H9 (cell line): ENCODE measurements at regions not wholly inside any gene's neighbourhood (a gene's known extent, or its start where the extent isn't known, plus 50 kb on each side); places are given as distances from the start of the nearest gene placed in this dataset.

ENCODE experiments used
- DNase-seq: peaks from one replicate; pipeline ENCODE4 v3.0.0-alpha.2; 2017
- H2AFZ ChIP-seq: one replicate; pipeline ENCODE4 v1.6.1; 2013; ENCODE audit warnings: mild to moderate bottlenecking, low read length, control low read depth, moderate library complexity
- H2AK5ac ChIP-seq: 2 replicates; pipeline ENCODE4 v1.6.1; 2013; ENCODE audit warnings: low read length, control low read depth, mixed read lengths; ENCODE audit not compliant: insufficient read length
- H2BK120ac ChIP-seq: one replicate; pipeline ENCODE4 v1.6.1; 2013; ENCODE audit warnings: low read depth, mild to moderate bottlenecking, low read length, control low read depth, inconsistent platforms; ENCODE audit not compliant: poor library complexity, severe bottlenecking
- H2BK12ac ChIP-seq: 2 replicates; pipeline ENCODE4 v1.6.1; 2013; ENCODE audit warnings: low read length, control low read depth, mixed read lengths, low read depth; ENCODE audit not compliant: insufficient read length
- H2BK15ac ChIP-seq: 2 replicates; pipeline ENCODE4 v1.6.1; 2013; ENCODE audit warnings: low read depth, low read length, control low read depth
- H2BK20ac ChIP-seq: one replicate; pipeline ENCODE4 v1.6.1; 2013; ENCODE audit warnings: low read depth, mild to moderate bottlenecking, low read length, control low read depth, inconsistent platforms; ENCODE audit not compliant: poor library complexity, severe bottlenecking
- H2BK5ac ChIP-seq: 2 replicates; pipeline ENCODE4 v1.6.1; 2013; ENCODE audit warnings: low read length, control low read depth, mixed read lengths; ENCODE audit not compliant: insufficient read length
- H3K14ac ChIP-seq: 2 replicates; pipeline ENCODE4 v1.6.1; 2013; ENCODE audit warnings: low read length, control low read depth; ENCODE audit not compliant: insufficient read depth
- H3K18ac ChIP-seq: 2 replicates; pipeline ENCODE4 v1.6.1; 2013; ENCODE audit warnings: low read depth, mild to moderate bottlenecking, mixed read lengths, low read length, control low read depth; ENCODE audit not compliant: insufficient read length
- H3K23ac ChIP-seq: 2 replicates; pipeline ENCODE4 v1.6.1; 2013; ENCODE audit warnings: low read length, control low read depth, mixed read lengths, low read depth; ENCODE audit not compliant: insufficient read length
- H3K23me2 ChIP-seq: 2 replicates; pipeline ENCODE4 v1.6.1; 2013; ENCODE audit warnings: low read depth, mild to moderate bottlenecking, mixed read lengths, low read length, control low read depth; ENCODE audit not compliant: insufficient read length, poor library complexity, severe bottlenecking
- H3K27ac ChIP-seq: 2 replicates; pipeline ENCODE4 v1.5.1; 2013; ENCODE audit warnings: low read length, control low read depth, mixed read lengths, low read depth; ENCODE audit not compliant: insufficient read length
- H3K27me3 ChIP-seq: 2 replicates; pipeline ENCODE4 v1.6.1; 2013; ENCODE audit warnings: low read length, control low read depth, inconsistent platforms; ENCODE audit not compliant: insufficient read depth
- H3K4ac ChIP-seq: 2 replicates; pipeline ENCODE4 v1.6.1; 2013; ENCODE audit warnings: low read depth, mild to moderate bottlenecking, control low read depth, inconsistent platforms, low read length, moderate library complexity
- H3K4me1 ChIP-seq: 2 replicates; pipeline ENCODE4 v1.6.1; 2013; ENCODE audit warnings: low read length, control low read depth, inconsistent platforms; ENCODE audit not compliant: insufficient read depth
- H3K4me2 ChIP-seq: 2 replicates; pipeline ENCODE4 v1.6.1; 2013; ENCODE audit warnings: low read length, control low read depth, mixed read lengths; ENCODE audit not compliant: insufficient read length, insufficient read depth
- H3K56ac ChIP-seq: 2 replicates; pipeline ENCODE4 v1.6.1; 2013; ENCODE audit warnings: low read depth, mild to moderate bottlenecking, mixed read lengths, low read length, control low read depth; ENCODE audit not compliant: insufficient read length
- H3K79me1 ChIP-seq: 2 replicates; pipeline ENCODE4 v1.6.1; 2013; ENCODE audit warnings: low read depth, mild to moderate bottlenecking, moderate library complexity, low read length, control low read depth, inconsistent platforms; ENCODE audit not compliant: insufficient read depth, poor library complexity, severe bottlenecking
- H3K79me2 ChIP-seq: 2 replicates; pipeline ENCODE4 v1.6.1; 2013; ENCODE audit warnings: low read length, control low read depth, inconsistent platforms; ENCODE audit not compliant: insufficient read depth
- H3K9ac ChIP-seq: 2 replicates; pipeline ENCODE4 v1.6.1; 2013; ENCODE audit warnings: low read length, control low read depth, mixed read lengths; ENCODE audit not compliant: insufficient read length; ENCODE audit errors: extremely low read depth
- H3K9me3 ChIP-seq: one replicate; pipeline ENCODE4 v1.6.1; 2013; ENCODE audit warnings: low read depth, low read length, inconsistent platforms; ENCODE audit not compliant: control insufficient read depth
- H3T11ph ChIP-seq: one replicate; pipeline ENCODE4 v1.6.1; 2013; ENCODE audit warnings: mild to moderate bottlenecking, low read length, control low read depth, inconsistent platforms
- H4K20me1 ChIP-seq: one replicate; pipeline ENCODE4 v1.6.1; 2013; ENCODE audit not compliant: control insufficient read depth, insufficient read length, insufficient read depth
- H4K5ac ChIP-seq: 2 replicates; pipeline ENCODE4 v1.6.1; 2013; ENCODE audit warnings: low read depth, mild to moderate bottlenecking, mixed read lengths, low read length, control low read depth; ENCODE audit not compliant: insufficient read length
- H4K8ac ChIP-seq: replicated peaks from 2 replicates; pipeline ENCODE4 v1.6.1; 2013; ENCODE audit warnings: low read length, control low read depth, mixed read lengths, low read depth; ENCODE audit not compliant: insufficient read length
- H4K91ac ChIP-seq: 2 replicates; pipeline ENCODE4 v1.6.1; 2013; ENCODE audit warnings: low read depth, mild to moderate bottlenecking, moderate library complexity, mixed read lengths, low read length, control low read depth; ENCODE audit not compliant: insufficient read length
- H3K27ac Mint-ChIP-seq, 3 experiments: 2 replicates in 2 of 3; 3 replicates in 1 of 3; pipeline ENCODE4 v1.8.0; 2020 to 2021; ENCODE audit warnings: mixed read lengths in 3 of 3, mild to moderate bottlenecking in 1 of 3, moderate library complexity in 1 of 3
- H3K27me3 Mint-ChIP-seq: 2 replicates; pipeline ENCODE4 v1.8.0; 2021; ENCODE audit warnings: low read depth, mild to moderate bottlenecking, moderate library complexity, mixed read lengths
- H3K36me3 Mint-ChIP-seq, 3 experiments: 2 replicates in 2 of 3; 3 replicates in 1 of 3; pipeline ENCODE4 v1.8.0; 2020 to 2021; ENCODE audit warnings: low read depth in 3 of 3, mixed read lengths in 3 of 3; ENCODE audit not compliant: insufficient read depth in 1 of 3
- H3K4me1 Mint-ChIP-seq, 2 experiments: 2 replicates each; pipeline ENCODE4 v1.8.0; 2020; ENCODE audit warnings: mixed read lengths in 2 of 2
- H3K4me3 Mint-ChIP-seq, 2 experiments: 2 replicates in 1 of 2; 3 replicates in 1 of 2; pipeline ENCODE4 v1.8.0; 2020 to 2021; ENCODE audit warnings: mild to moderate bottlenecking in 2 of 2, mixed read lengths in 2 of 2, moderate library complexity in 1 of 2
- H3K9me3 Mint-ChIP-seq, 2 experiments: 2 replicates in 1 of 2; 3 replicates in 1 of 2; pipeline ENCODE4 v1.8.0; 2020; ENCODE audit warnings: mild to moderate bottlenecking in 2 of 2, mixed read lengths in 2 of 2, moderate library complexity in 1 of 2
- WGBS: extraction: QIAGEN DNeasy Blood & Tissue Kit; methylation state at CpG from one replicate; pipeline ENCODE4 v1.1.7; 2013; ENCODE audit warnings: missing lambda C conversion rate, low lambda C conversion rate, mixed read lengths; ENCODE audit not compliant: insufficient read length; ENCODE audit errors: extremely low coverage; 5-methylcytosine and 5-hydroxymethylcytosine counted together
- TF ChIP-seq, protein P1 (sequence below): fragments of 200-600 bp; sonication (generic); conservative IDR thresholded peaks from 3 replicates; pipeline ENCODE4 v1.8.0; 2021; ENCODE audit warnings: antibody characterized with exemption, mild to moderate bottlenecking

DNA sequence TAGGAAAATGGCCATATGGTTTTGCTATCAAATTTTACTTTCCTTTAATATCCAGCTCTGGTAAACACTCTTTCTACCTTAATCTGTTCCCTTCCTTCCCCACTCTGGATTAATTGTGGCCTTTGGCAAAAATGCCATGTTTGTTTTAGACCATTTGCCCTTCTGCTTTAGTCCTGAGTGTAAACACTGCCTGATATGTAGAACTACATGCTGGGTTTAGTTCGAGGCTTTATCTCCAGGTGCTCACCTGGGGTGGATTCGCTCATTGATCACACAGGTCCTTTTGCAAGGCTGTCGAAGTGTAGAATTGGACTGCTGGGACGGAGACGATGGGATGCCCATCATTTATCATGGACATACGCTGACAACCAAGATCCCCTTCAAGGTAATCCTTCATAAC lies 94.1 kb downstream of the NOC3L start:
- H3K4me3 Mint-ChIP-seq = no peak overlapping the region

More for the DNA sequence above, 94.1 kb downstream of the NOC3L start:
- peaks cover 22 to 24% of the 10 kb centered on the region in 2 experiments for H3K9me3 Mint-ChIP-seq
- Histone ChIP-seq H2BK120ac (no peak overlapping the region), H3T11ph (no peak overlapping the region), H3K79me2 (no peaks in the 10 kb centered on the region), H2AFZ (no peak overlapping the region), H3K23me2 (no peaks in the 10 kb centered on the region), H3K14ac (no peak overlapping the region), H3K9ac (no peak overlapping the region), H2BK20ac (no peak overlapping the region), H3K9me3 (no peaks in the 10 kb centered on the region), H3K18ac (no peak overlapping the region), H3K56ac (no peak overlapping the region), H4K91ac (no peak overlapping the region), H2BK5ac (no peak overlapping the region), H4K8ac (no peak overlapping the region), H3K79me1 (no peaks in the 10 kb centered on the region), H4K5ac (no peak overlapping the region), H3K4me2 (no peak overlapping the region), H2BK12ac (no peak overlapping the region), H3K27ac (no peak overlapping the region), H3K4me1 (no peaks in the 10 kb centered on the region), H3K4ac (no peak overlapping the region), H2AK5ac (no peak overlapping the region), H4K20me1 (no peaks in the 10 kb centered on the region), H3K27me3 (no peaks in the 10 kb centered on the region), H2BK15ac (no peak overlapping the region), H3K23ac (no peak overlapping the region)
- no CpG with 5 or more reads among the region's 6 CpGs for WGBS
- H3K27ac Mint-ChIP-seq = no peak overlapping the region
- H3K27me3 Mint-ChIP-seq = peaks cover 5% of the 10 kb centered on the region
- no peak for DNase-seq
- H3K4me1 Mint-ChIP-seq = no peaks in the 10 kb centered on the region
- peaks cover 1 to 21% (median 10%) of the 10 kb centered on the region in 3 experiments; a peak in 5 of 7 replicates for H3K36me3 Mint-ChIP-seq
- TF ChIP-seq, protein P1, sequence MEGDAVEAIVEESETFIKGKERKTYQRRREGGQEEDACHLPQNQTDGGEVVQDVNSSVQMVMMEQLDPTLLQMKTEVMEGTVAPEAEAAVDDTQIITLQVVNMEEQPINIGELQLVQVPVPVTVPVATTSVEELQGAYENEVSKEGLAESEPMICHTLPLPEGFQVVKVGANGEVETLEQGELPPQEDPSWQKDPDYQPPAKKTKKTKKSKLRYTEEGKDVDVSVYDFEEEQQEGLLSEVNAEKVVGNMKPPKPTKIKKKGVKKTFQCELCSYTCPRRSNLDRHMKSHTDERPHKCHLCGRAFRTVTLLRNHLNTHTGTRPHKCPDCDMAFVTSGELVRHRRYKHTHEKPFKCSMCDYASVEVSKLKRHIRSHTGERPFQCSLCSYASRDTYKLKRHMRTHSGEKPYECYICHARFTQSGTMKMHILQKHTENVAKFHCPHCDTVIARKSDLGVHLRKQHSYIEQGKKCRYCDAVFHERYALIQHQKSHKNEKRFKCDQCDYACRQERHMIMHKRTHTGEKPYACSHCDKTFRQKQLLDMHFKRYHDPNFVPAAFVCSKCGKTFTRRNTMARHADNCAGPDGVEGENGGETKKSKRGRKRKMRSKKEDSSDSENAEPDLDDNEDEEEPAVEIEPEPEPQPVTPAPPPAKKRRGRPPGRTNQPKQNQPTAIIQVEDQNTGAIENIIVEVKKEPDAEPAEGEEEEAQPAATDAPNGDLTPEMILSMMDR = no peak
